ENCODE measurements at regions not wholly inside any gene's neighbourhood (a gene's known extent, or its start where the extent isn't known, plus 50 kb on each side); places are given as distances from the start of the nearest gene placed in this dataset.

- peaks cover 10% of the 10 kb centered on the region for H3K9me3 Mint-ChIP-seq
- no peak for TF ChIP-seq CTCF (conservative IDR thresholded peaks at IDR 0.05)
- peaks cover 4% of the 10 kb centered on the region for H3K36me3 Mint-ChIP-seq
- no peak overlapping the region for H3K27ac Mint-ChIP-seq
- H3K27me3 Mint-ChIP-seq: no peaks in the 10 kb centered on the region
- no peak for DNase-seq (ENCODE audit: extremely low spot score, unreplicated experiment)
- no peak overlapping the region for H3K4me3 Mint-ChIP-seq
- no peaks in the 10 kb centered on the region for H3K4me1 Mint-ChIP-seq (ENCODE audit: unreplicated experiment)
Observed at GRCh38 chr13:68417801-68418200, 1187.7 kb upstream of the PCDH9 start.

- Mint-ChIP-seq H3K27ac (no peak overlapping the region), H3K4me3 (no peak overlapping the region), H3K27me3 (no peaks in the 10 kb centered on the region), H3K9me3 (peaks cover 8% of the 10 kb centered on the region), H3K36me3 (no peaks in the 10 kb centered on the region), H3K4me1 (ENCODE audit: unreplicated experiment) (no peaks in the 10 kb centered on the region)
- no peak for DNase-seq (ENCODE audit: extremely low spot score, unreplicated experiment)
- TF ChIP-seq CTCF (conservative IDR thresholded peaks at IDR 0.05): no peak
Observed at GRCh38 chr13:68410007-68410406, 1179.9 kb upstream of the PCDH9 start.

- Mint-ChIP-seq H3K36me3 (no peaks in the 10 kb centered on the region), H3K4me3 (no peak overlapping the region), H3K27ac (no peak overlapping the region), H3K9me3 (no peaks in the 10 kb centered on the region), H3K4me1 (ENCODE audit: unreplicated experiment) (no peaks in the 10 kb centered on the region), H3K27me3 (no peaks in the 10 kb centered on the region)
- no peak for DNase-seq (ENCODE audit: extremely low spot score, unreplicated experiment)
- TF ChIP-seq CTCF (conservative IDR thresholded peaks at IDR 0.05): no peak
Observed at GRCh38 chr13:68390987-68391386, 1160.9 kb upstream of the PCDH9 start.

GRCh38 chr13:68386808-68387207 lies 1156.7 kb upstream of the PCDH9 start:
- Mint-ChIP-seq H3K4me1 (ENCODE audit: unreplicated experiment) (no peaks in the 10 kb centered on the region), H3K36me3 (no peaks in the 10 kb centered on the region), H3K9me3 (no peaks in the 10 kb centered on the region), H3K27me3 (no peaks in the 10 kb centered on the region), H3K27ac (no peak overlapping the region), H3K4me3 (no peak overlapping the region)
- no peak for DNase-seq (ENCODE audit: extremely low spot score, unreplicated experiment)
- TF ChIP-seq CTCF (conservative IDR thresholded peaks at IDR 0.05): no peak

- Mint-ChIP-seq H3K4me3 (no peak overlapping the region), H3K36me3 (no peaks in the 10 kb centered on the region), H3K27ac (no peak overlapping the region), H3K27me3 (no peaks in the 10 kb centered on the region), H3K9me3 (no peaks in the 10 kb centered on the region), H3K4me1 (ENCODE audit: unreplicated experiment) (no peaks in the 10 kb centered on the region)
- no peak for DNase-seq (ENCODE audit: extremely low spot score, unreplicated experiment)
- TF ChIP-seq CTCF (conservative IDR thresholded peaks at IDR 0.05): no peak
Observed at GRCh38 chr13:68380041-68380973, 1150.2 kb upstream of the PCDH9 start.
